ENCODE measurements at regions not wholly inside any gene's neighbourhood (a gene's known extent, or its start where the extent isn't known, plus 50 kb on each side); places are given as distances from the start of the nearest gene placed in this dataset.
A peak's percentile ranks its signal among the peaks of the same experiment; 100 is the strongest.

GRCh38 chr6:131400054-131400778 lies 172.8 kb upstream of the ARG1 start:
- ChIA-PET CTCF (no interaction called here), POLR2A (ENCODE audit: low non-redundant PET) (no interaction called here)
- peak; percentile 50 for DNase-seq (ENCODE audit: low spot score)
- H3K27ac ChIP-seq (ENCODE audit: low read depth, low read length, poor library complexity, severe bottlenecking): no peak overlapping the region
- no TSS peak for BruUV-seq (replicated peaks)
- no peaks in the 10 kb centered on the region for H3K36me3 ChIP-seq (ENCODE audit: insufficient read depth, low read length, poor library complexity, severe bottlenecking)
- no peak overlapping the region for H3K4me3 ChIP-seq (ENCODE audit: low read depth, low read length, poor library complexity, severe bottlenecking)
- H3K27me3 ChIP-seq (replicated peaks; ENCODE audit: insufficient read depth, low read depth, low read length, poor library complexity): no peaks in the 10 kb centered on the region
- no peak for TF ChIP-seq EZH2 (IDR thresholded peaks at IDR 0.05; ENCODE audit: borderline replicate concordance, low read depth, low read length, poor library complexity, severe bottlenecking)
- TF ChIP-seq, protein P1, sequence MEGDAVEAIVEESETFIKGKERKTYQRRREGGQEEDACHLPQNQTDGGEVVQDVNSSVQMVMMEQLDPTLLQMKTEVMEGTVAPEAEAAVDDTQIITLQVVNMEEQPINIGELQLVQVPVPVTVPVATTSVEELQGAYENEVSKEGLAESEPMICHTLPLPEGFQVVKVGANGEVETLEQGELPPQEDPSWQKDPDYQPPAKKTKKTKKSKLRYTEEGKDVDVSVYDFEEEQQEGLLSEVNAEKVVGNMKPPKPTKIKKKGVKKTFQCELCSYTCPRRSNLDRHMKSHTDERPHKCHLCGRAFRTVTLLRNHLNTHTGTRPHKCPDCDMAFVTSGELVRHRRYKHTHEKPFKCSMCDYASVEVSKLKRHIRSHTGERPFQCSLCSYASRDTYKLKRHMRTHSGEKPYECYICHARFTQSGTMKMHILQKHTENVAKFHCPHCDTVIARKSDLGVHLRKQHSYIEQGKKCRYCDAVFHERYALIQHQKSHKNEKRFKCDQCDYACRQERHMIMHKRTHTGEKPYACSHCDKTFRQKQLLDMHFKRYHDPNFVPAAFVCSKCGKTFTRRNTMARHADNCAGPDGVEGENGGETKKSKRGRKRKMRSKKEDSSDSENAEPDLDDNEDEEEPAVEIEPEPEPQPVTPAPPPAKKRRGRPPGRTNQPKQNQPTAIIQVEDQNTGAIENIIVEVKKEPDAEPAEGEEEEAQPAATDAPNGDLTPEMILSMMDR (conservative IDR thresholded peaks at IDR 0.05; ENCODE audit: low read depth, low read length): no peak
- intact Hi-C loops (cut with micrococcal nuclease; ENCODE audit: unreplicated experiment): no loop called here
- no peaks in the 10 kb centered on the region for H3K4me1 ChIP-seq (ENCODE audit: insufficient read depth, low read length, poor library complexity, severe bottlenecking)
- H3K9me3 ChIP-seq (ENCODE audit: low read depth, low read length, poor library complexity, severe bottlenecking): peaks cover 9% of the 10 kb centered on the region

DNA sequence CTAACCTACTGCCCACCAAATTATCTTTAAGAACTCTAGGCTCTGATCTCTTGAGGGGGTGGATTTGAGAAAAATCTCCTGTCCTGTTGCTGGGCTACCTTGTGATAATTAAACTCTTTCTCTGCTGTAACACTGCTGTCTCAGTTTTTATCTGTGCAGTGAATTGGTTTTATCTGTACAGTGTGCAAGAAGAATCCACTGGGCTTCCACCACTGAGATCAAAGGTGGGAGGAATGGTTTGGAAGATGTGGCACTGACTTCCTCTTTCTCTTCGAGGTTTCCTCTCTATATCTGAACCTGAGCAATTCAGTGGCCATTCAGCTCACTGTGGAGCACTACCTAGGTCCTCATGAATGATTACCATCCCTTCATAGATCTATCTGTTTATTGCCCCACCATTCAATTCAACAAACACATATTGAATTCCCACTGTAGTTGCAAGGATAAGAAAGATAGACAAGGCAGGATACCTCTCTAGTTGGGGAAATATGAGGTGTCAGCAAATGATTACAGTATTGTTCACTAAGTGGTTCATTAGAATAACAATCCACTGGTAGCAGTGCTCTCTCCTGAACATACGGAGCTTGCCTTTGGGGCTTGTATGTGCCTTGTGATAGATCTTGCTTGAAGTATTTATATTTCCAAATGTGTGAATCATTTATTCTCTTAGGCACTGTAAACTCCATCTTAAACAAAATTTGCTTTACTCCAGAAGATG lies 172.1 kb upstream of the ARG1 start:
- ChIA-PET POLR2A (ENCODE audit: low non-redundant PET) (no interaction called here), CTCF (no interaction called here)
- DNase-seq (ENCODE audit: low spot score): no peak
- Histone ChIP-seq H3K4me3 (ENCODE audit: low read depth, low read length, poor library complexity, severe bottlenecking) (no peak overlapping the region), H3K4me1 (ENCODE audit: insufficient read depth, low read length, poor library complexity, severe bottlenecking) (no peaks in the 10 kb centered on the region), H3K9me3 (ENCODE audit: low read depth, low read length, poor library complexity, severe bottlenecking) (peaks cover 9% of the 10 kb centered on the region), H3K27ac (ENCODE audit: low read depth, low read length, poor library complexity, severe bottlenecking) (no peak overlapping the region), H3K36me3 (ENCODE audit: insufficient read depth, low read length, poor library complexity, severe bottlenecking) (no peaks in the 10 kb centered on the region), H3K27me3 (replicated peaks; ENCODE audit: insufficient read depth, low read depth, low read length, poor library complexity) (no peaks in the 10 kb centered on the region)
- intact Hi-C loops (cut with micrococcal nuclease; ENCODE audit: unreplicated experiment): no loop called here
- no TSS peak for BruUV-seq (replicated peaks)
- TF ChIP-seq, protein P1 (conservative IDR thresholded peaks at IDR 0.05; ENCODE audit: low read depth, low read length): no peak
- TF ChIP-seq EZH2 (IDR thresholded peaks at IDR 0.05; ENCODE audit: borderline replicate concordance, low read depth, low read length, poor library complexity, severe bottlenecking): no peak

GRCh38 chr6:131408811-131409210 lies 164.2 kb upstream of the ARG1 start:
- TF ChIP-seq, protein P1 (conservative IDR thresholded peaks at IDR 0.05; ENCODE audit: low read depth, low read length): no peak
- TF ChIP-seq EZH2 (IDR thresholded peaks at IDR 0.05; ENCODE audit: borderline replicate concordance, low read depth, low read length, poor library complexity, severe bottlenecking): no peak
- H3K4me1 ChIP-seq (ENCODE audit: insufficient read depth, low read length, poor library complexity, severe bottlenecking): no peaks in the 10 kb centered on the region
- no peaks in the 10 kb centered on the region for H3K27me3 ChIP-seq (replicated peaks; ENCODE audit: insufficient read depth, low read depth, low read length, poor library complexity)
- intact Hi-C loops (cut with micrococcal nuclease; ENCODE audit: unreplicated experiment): no loop called here
- H3K4me3 ChIP-seq (ENCODE audit: low read depth, low read length, poor library complexity, severe bottlenecking): no peak overlapping the region
- POLR2A ChIA-PET (ENCODE audit: low non-redundant PET): no interaction called here
- H3K9me3 ChIP-seq (ENCODE audit: low read depth, low read length, poor library complexity, severe bottlenecking): no peaks in the 10 kb centered on the region
- no peak for DNase-seq (ENCODE audit: low spot score)
- no peaks in the 10 kb centered on the region for H3K36me3 ChIP-seq (ENCODE audit: insufficient read depth, low read length, poor library complexity, severe bottlenecking)
- CTCF ChIA-PET: no interaction called here
- H3K27ac ChIP-seq (ENCODE audit: low read depth, low read length, poor library complexity, severe bottlenecking): no peak overlapping the region
- BruUV-seq (replicated peaks): no TSS peak

Measured in A673 (cell line).